K562 (cell line): ENCODE measurements at regions not wholly inside any gene's neighbourhood (a gene's known extent, or its start where the extent isn't known, plus 50 kb on each side); places are given as distances from the start of the nearest gene placed in this dataset.

Experiments
- ATAC-seq: fragments of 200-7000 bp; cut with Tn5 transposase; 3 replicates; pipeline ENCODE4 v1.9.1; 2020; ENCODE audit warnings: moderate library complexity
- BruUV-seq: library from RNA; stranded (reverse); fragments of 400-500 nt; replicated peaks from 2 replicates; lab custom pipeline; 2021; lab: Mats Ljungman, UMichigan
- CTCF ChIA-PET: fragments of 300-600 bp; formaldehyde crosslinking; extraction: SDS; loops from one replicate; lab custom pipeline; 2021; ENCODE audit warnings: low intra/inter-chr PET ratio; lab: Yijun Ruan, JAX
- POLR2A ChIA-PET: fragments of 300-600, 350-650 bp; sonication (Branson Sonifier 250); formaldehyde crosslinking; extraction: SDS; loops from one replicate; lab custom pipeline; 2021; ENCODE audit warnings: antibody characterized with exemption, inconsistent platforms; lab: Yijun Ruan, JAX
- DNase-seq, 4 experiments: peaks; one replicate each; pipeline versions ENCODE4 v3.0.0 to v3.0.0-alpha.2; 2011 to 2018; ENCODE audit warnings: low spot score in 3 of 4, mixed read lengths in 3 of 4; ENCODE audit errors: extremely low read depth in 1 of 4
- FAIRE-seq: peaks from 2 replicates; lab custom pipeline; 2011; peaks lifted over from hg19 to GRCh38; lab: Jason Lieb, UNC
- H2AFZ ChIP-seq: 2 replicates; pipeline ENCODE4 v1.6.0; 2011; ENCODE audit warnings: low read depth, low read length, control low read depth, inconsistent platforms
- H3K27ac ChIP-seq: fragments of 200-600 bp; 3 replicates; pipeline ENCODE4 v1.8.0; 2011; ENCODE audit warnings: low read depth, mild to moderate bottlenecking, control low read depth, inconsistent platforms, low read length, moderate library complexity, mixed read lengths; ENCODE audit errors: extremely low read depth
- H3K27me3 ChIP-seq, 2 experiments: fragments of 300-600 bp in 1 of 2; 2 replicates in 1 of 2; 3 replicates in 1 of 2; pipeline versions ENCODE4 v1.6.0 to v1.8.0; 2011; ENCODE audit warnings: inconsistent platforms in 2 of 2, low read length in 2 of 2, mild to moderate bottlenecking in 1 of 2, mixed read lengths in 1 of 2, moderate library complexity in 1 of 2; ENCODE audit not compliant: control insufficient read depth in 2 of 2, insufficient read depth in 2 of 2
- H3K36me3 ChIP-seq: fragments of 300-600 bp; 3 replicates; pipeline ENCODE4 v1.8.0; 2011; ENCODE audit warnings: mild to moderate bottlenecking, low read length, inconsistent platforms; ENCODE audit not compliant: control insufficient read depth, insufficient read depth
- H3K4me1 ChIP-seq, 2 experiments: fragments of 200-600 bp in 1 of 2; replicated peaks in 1 of 2; 2 replicates in 1 of 2; 3 replicates in 1 of 2; pipeline versions ENCODE4 v1.5.1 to v1.8.0; 2011; ENCODE audit warnings: inconsistent platforms in 2 of 2, low read length in 2 of 2, mild to moderate bottlenecking in 1 of 2, mixed read lengths in 1 of 2, moderate library complexity in 1 of 2; ENCODE audit not compliant: control insufficient read depth in 2 of 2, insufficient read depth in 2 of 2
- H3K4me2 ChIP-seq: 2 replicates; pipeline ENCODE4 v1.6.1; 2011; ENCODE audit warnings: low read length, control low read depth, inconsistent platforms, mixed read lengths; ENCODE audit not compliant: insufficient read depth
- H3K4me3 ChIP-seq: fragments of 200-600 bp; sonication (generic), shearing (Covaris generic); 2 replicates; pipeline ENCODE4 v1.5.1; 2016; ENCODE audit warnings: control low read depth, inconsistent platforms
- H3K79me2 ChIP-seq: fragments of 200-600 bp; 3 replicates; pipeline ENCODE4 v1.8.0; 2011; ENCODE audit warnings: low read length, inconsistent platforms; ENCODE audit not compliant: control insufficient read depth, insufficient read depth
- H3K9ac ChIP-seq, 2 experiments: 2 replicates each; pipeline versions ENCODE4 v1.6.0 to v1.6.1; 2011; ENCODE audit warnings: low read depth in 2 of 2, low read length in 2 of 2, control low read depth in 1 of 2, inconsistent platforms in 1 of 2, mild to moderate bottlenecking in 1 of 2, mixed read lengths in 1 of 2; ENCODE audit not compliant: insufficient read depth in 1 of 2
- H3K9me1 ChIP-seq: one replicate; pipeline ENCODE4 v1.6.0; 2011; ENCODE audit warnings: inconsistent platforms, mild to moderate bottlenecking, low read length, moderate library complexity; ENCODE audit not compliant: control insufficient read depth, insufficient read depth
- H3K9me3 ChIP-seq: replicated peaks from 2 replicates; pipeline ENCODE4 v1.5.1; 2011; ENCODE audit warnings: low read depth, low read length, inconsistent platforms; ENCODE audit not compliant: control insufficient read depth, insufficient read depth
- H4K20me1 ChIP-seq: replicated peaks from 2 replicates; pipeline ENCODE4 v1.6.1; 2011; ENCODE audit warnings: low read length, inconsistent platforms, mixed read lengths; ENCODE audit not compliant: control insufficient read depth, insufficient read depth
- ADNP ChIP-seq: fragments of 200-800 bp; sonication (Bioruptor generic); IDR thresholded peaks from 2 replicates; pipeline ENCODE4 v1.6.1; 2016; ENCODE audit warnings: missing genetic modification characterization, missing compliant biosample characterization
- BDP1 ChIP-seq: IDR thresholded peaks from 3 replicates; pipeline ENCODE4 v1.6.1; 2011; ENCODE audit not compliant: insufficient read length, insufficient read depth
- CREBBP ChIP-seq: IDR thresholded peaks from one replicate; pipeline ENCODE4 v1.6.1; 2012; ENCODE audit warnings: low read depth, mild to moderate bottlenecking, control low read depth, inconsistent platforms, low read length
- RAD51 ChIP-seq: fragments of 450-650 bp; IDR thresholded peaks from 2 replicates; pipeline ENCODE4 v1.7.1; 2016; ENCODE audit warnings: low read depth, mild to moderate bottlenecking, borderline replicate concordance
- ZNF444 ChIP-seq: fragments of 250-450 bp; sonication (Bioruptor Pico); IDR thresholded peaks from 2 replicates; pipeline ENCODE4 v1.4.0; 2020; ENCODE audit warnings: mild to moderate bottlenecking, moderate library complexity
- ZNF766 ChIP-seq: fragments of 200-800 bp; sonication (Bioruptor generic); conservative IDR thresholded peaks from 2 replicates; pipeline ENCODE4 v1.6.1; 2016; ENCODE audit warnings: missing genetic modification characterization, missing compliant biosample characterization
- WGBS: fragments of 100-300 bp; shearing (Covaris generic); methylation state at CpG from one replicate; pipeline ENCODE4 v1.1.6; 2016; ENCODE audit warnings: low coverage, mixed read lengths; ENCODE audit not compliant: insufficient coverage; ENCODE audit errors: missing lambda C conversion rate; 5-methylcytosine and 5-hydroxymethylcytosine counted together
- in situ Hi-C: fragments of 300-500 bp; cut with MboI; formaldehyde crosslinking; loops from 4 replicates; pipeline ENCODE4 v1.15.0; 2018; ENCODE audit warnings: inconsistent platforms, mixed read lengths
- intact Hi-C: fragments of 100-400 bp; cut with micrococcal nuclease; formaldehyde crosslinking; loops from 2 replicates; pipeline ENCODE4 v1.14.2; 2022
- TF ChIP-seq, protein P1 (sequence below): fragments of 200-800 bp; sonication (Bioruptor generic); IDR thresholded peaks from 2 replicates; pipeline ENCODE4 v1.6.1; 2017; ENCODE audit warnings: missing genetic modification characterization, missing compliant biosample characterization
- TF ChIP-seq, protein P2 (sequence below): IDR thresholded peaks from 2 replicates; pipeline ENCODE4 v1.6.1; 2012; ENCODE audit warnings: low read depth, low read length, improper control_type of control experiment, borderline replicate concordance
- TF ChIP-seq, protein P3 (sequence below): fragments of 450-650 bp; IDR thresholded peaks from 2 replicates; pipeline ENCODE4 v1.6.1; 2016; ENCODE audit warnings: mild to moderate bottlenecking, moderate library complexity

DNA sequence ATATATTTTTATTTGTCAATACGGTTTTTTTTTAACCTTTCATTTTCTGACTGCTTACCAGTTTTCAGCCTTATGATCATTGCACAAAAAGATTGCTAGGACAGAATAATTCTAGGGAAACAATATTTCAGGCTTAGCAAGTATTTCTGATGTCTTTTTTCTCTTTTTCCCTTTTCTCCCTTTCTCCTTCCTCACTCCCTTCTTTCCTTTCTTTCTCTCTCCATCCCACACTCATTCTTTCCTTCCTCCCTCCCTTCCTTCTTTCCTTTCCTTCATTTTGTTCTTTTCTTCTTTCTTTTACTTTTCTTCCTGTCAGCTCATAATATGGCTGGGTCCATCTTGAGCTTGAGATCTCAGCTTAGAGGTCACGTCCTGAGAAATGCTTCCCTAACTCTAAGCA, 601.4 kb upstream of the NOVA1 start:
- BruUV-seq, result no TSS peak
- no peak overlapping the region for H3K9ac ChIP-seq
- no peak overlapping the region for H3K4me3 ChIP-seq
- no peaks in the 10 kb centered on the region for H4K20me1 ChIP-seq
- H2AFZ ChIP-seq, result no peak overlapping the region
- H3K27ac ChIP-seq, result no peak overlapping the region
- H3K79me2 ChIP-seq, result no peaks in the 10 kb centered on the region
- ChIA-PET CTCF (no interaction called here), POLR2A (no interaction called here)
- intact Hi-C loops (no loop called here), in situ Hi-C loops (no loop called here)
- no peaks in the 10 kb centered on the region for H3K36me3 ChIP-seq
- H3K4me1 ChIP-seq, result no peaks in the 10 kb centered on the region
- FAIRE-seq (no peak), ATAC-seq (no peak), DNase-seq (no peak)
- no peak overlapping the region for H3K4me2 ChIP-seq
- H3K9me3 ChIP-seq, result 0 out of 2 replicates have a peak, but pooled peaks cover 1% of the 10 kb centered on the region
- 0% methylated on average over 1 of the region's 2 CpGs for WGBS
- H3K27me3 ChIP-seq, result no peaks in the 10 kb centered on the region
- no peaks in the 10 kb centered on the region for H3K9me1 ChIP-seq
- TF ChIP-seq ADNP (tag) (no peak), ZNF444 (CRISPR knock-in tag) (no peak), CREBBP (no peak), ZNF766 (CRISPR knock-in tag) (no peak), RAD51 (no peak), BDP1 (no peak)
- TF ChIP-seq, protein P1, sequence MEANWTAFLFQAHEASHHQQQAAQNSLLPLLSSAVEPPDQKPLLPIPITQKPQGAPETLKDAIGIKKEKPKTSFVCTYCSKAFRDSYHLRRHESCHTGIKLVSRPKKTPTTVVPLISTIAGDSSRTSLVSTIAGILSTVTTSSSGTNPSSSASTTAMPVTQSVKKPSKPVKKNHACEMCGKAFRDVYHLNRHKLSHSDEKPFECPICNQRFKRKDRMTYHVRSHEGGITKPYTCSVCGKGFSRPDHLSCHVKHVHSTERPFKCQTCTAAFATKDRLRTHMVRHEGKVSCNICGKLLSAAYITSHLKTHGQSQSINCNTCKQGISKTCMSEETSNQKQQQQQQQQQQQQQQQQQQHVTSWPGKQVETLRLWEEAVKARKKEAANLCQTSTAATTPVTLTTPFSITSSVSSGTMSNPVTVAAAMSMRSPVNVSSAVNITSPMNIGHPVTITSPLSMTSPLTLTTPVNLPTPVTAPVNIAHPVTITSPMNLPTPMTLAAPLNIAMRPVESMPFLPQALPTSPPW (CRISPR knock-in tag), result no peak
- TF ChIP-seq, protein P2, sequence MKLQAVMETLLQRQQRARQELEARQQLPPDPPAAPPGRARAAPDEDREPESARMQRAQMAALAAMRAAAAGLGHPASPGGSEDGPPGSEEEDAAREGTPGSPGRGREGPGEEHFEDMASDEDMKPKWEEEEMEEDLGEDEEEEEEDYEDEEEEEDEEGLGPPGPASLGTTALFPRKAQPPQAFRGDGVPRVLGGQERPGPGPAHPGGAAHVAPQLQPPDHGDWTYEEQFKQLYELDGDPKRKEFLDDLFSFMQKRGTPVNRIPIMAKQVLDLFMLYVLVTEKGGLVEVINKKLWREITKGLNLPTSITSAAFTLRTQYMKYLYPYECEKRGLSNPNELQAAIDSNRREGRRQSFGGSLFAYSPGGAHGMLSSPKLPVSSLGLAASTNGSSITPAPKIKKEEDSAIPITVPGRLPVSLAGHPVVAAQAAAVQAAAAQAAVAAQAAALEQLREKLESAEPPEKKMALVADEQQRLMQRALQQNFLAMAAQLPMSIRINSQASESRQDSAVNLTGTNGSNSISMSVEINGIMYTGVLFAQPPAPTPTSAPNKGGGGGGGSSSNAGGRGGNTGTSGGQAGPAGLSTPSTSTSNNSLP, result no peak
- TF ChIP-seq, protein P3, sequence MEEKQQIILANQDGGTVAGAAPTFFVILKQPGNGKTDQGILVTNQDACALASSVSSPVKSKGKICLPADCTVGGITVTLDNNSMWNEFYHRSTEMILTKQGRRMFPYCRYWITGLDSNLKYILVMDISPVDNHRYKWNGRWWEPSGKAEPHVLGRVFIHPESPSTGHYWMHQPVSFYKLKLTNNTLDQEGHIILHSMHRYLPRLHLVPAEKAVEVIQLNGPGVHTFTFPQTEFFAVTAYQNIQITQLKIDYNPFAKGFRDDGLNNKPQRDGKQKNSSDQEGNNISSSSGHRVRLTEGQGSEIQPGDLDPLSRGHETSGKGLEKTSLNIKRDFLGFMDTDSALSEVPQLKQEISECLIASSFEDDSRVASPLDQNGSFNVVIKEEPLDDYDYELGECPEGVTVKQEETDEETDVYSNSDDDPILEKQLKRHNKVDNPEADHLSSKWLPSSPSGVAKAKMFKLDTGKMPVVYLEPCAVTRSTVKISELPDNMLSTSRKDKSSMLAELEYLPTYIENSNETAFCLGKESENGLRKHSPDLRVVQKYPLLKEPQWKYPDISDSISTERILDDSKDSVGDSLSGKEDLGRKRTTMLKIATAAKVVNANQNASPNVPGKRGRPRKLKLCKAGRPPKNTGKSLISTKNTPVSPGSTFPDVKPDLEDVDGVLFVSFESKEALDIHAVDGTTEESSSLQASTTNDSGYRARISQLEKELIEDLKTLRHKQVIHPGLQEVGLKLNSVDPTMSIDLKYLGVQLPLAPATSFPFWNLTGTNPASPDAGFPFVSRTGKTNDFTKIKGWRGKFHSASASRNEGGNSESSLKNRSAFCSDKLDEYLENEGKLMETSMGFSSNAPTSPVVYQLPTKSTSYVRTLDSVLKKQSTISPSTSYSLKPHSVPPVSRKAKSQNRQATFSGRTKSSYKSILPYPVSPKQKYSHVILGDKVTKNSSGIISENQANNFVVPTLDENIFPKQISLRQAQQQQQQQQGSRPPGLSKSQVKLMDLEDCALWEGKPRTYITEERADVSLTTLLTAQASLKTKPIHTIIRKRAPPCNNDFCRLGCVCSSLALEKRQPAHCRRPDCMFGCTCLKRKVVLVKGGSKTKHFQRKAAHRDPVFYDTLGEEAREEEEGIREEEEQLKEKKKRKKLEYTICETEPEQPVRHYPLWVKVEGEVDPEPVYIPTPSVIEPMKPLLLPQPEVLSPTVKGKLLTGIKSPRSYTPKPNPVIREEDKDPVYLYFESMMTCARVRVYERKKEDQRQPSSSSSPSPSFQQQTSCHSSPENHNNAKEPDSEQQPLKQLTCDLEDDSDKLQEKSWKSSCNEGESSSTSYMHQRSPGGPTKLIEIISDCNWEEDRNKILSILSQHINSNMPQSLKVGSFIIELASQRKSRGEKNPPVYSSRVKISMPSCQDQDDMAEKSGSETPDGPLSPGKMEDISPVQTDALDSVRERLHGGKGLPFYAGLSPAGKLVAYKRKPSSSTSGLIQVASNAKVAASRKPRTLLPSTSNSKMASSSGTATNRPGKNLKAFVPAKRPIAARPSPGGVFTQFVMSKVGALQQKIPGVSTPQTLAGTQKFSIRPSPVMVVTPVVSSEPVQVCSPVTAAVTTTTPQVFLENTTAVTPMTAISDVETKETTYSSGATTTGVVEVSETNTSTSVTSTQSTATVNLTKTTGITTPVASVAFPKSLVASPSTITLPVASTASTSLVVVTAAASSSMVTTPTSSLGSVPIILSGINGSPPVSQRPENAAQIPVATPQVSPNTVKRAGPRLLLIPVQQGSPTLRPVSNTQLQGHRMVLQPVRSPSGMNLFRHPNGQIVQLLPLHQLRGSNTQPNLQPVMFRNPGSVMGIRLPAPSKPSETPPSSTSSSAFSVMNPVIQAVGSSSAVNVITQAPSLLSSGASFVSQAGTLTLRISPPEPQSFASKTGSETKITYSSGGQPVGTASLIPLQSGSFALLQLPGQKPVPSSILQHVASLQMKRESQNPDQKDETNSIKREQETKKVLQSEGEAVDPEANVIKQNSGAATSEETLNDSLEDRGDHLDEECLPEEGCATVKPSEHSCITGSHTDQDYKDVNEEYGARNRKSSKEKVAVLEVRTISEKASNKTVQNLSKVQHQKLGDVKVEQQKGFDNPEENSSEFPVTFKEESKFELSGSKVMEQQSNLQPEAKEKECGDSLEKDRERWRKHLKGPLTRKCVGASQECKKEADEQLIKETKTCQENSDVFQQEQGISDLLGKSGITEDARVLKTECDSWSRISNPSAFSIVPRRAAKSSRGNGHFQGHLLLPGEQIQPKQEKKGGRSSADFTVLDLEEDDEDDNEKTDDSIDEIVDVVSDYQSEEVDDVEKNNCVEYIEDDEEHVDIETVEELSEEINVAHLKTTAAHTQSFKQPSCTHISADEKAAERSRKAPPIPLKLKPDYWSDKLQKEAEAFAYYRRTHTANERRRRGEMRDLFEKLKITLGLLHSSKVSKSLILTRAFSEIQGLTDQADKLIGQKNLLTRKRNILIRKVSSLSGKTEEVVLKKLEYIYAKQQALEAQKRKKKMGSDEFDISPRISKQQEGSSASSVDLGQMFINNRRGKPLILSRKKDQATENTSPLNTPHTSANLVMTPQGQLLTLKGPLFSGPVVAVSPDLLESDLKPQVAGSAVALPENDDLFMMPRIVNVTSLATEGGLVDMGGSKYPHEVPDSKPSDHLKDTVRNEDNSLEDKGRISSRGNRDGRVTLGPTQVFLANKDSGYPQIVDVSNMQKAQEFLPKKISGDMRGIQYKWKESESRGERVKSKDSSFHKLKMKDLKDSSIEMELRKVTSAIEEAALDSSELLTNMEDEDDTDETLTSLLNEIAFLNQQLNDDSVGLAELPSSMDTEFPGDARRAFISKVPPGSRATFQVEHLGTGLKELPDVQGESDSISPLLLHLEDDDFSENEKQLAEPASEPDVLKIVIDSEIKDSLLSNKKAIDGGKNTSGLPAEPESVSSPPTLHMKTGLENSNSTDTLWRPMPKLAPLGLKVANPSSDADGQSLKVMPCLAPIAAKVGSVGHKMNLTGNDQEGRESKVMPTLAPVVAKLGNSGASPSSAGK, result no peak
